Activated T-cell treated with anti-CD3 and anti-CD28 coated beads, Interleukin-2, amount 50 U/mL, for 48 hours (primary cell): ENCODE measurements at regions not wholly inside any gene's neighbourhood (a gene's known extent, or its start where the extent isn't known, plus 50 kb on each side); places are given as distances from the start of the nearest gene placed in this dataset.
A peak's percentile ranks its signal among the peaks of the same experiment; 100 is the strongest.

Experiments used
- DNase-seq, 2 experiments: peaks; one replicate each; pipeline ENCODE4 v3.0.0-alpha.2; 2020

DNA sequence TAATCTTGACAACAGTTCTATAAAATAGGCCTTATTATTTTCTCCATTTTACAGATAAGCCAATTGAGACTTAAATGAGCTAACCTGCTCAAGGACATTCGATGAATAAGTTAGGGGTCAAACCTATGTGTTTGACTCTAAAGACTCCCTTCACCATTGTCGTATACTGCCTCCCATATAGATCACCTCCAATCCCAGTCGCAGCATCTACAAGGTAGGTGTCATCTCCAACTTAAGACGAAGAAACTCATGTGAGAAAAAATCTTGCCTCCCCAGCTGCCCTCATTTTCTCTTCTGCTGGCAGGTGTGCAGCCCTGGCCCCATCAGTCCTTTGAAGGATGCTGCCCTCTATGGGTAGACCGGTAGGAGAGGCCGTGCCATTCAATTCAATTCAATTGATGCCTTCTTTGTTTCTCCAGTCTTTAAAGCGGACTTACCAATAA is 75.2 kb upstream of the SMARCA2 start:
- DNase-seq: peak in 1 of 2 experiments; percentile 44

DNA sequence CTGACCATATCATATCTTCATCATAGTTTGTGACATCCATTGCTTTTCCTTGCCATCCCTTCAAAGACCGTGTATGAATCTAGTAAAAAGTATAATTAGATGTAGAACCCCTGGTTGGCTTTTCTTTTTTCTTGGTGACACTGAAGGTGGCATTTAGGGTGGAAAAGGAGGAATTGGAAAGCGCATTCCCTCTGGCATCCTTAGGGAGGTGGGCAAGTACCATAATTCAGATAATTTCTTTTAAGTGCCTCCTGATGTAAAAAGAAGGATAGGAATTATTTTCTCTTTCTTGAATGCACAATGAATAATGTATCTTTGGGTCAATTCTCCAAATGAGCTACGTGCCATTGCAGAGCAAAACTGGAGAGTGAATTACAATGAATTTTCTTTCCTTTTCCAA is 73.2 kb upstream of the SMARCA2 start:
- no peak for DNase-seq

DNA sequence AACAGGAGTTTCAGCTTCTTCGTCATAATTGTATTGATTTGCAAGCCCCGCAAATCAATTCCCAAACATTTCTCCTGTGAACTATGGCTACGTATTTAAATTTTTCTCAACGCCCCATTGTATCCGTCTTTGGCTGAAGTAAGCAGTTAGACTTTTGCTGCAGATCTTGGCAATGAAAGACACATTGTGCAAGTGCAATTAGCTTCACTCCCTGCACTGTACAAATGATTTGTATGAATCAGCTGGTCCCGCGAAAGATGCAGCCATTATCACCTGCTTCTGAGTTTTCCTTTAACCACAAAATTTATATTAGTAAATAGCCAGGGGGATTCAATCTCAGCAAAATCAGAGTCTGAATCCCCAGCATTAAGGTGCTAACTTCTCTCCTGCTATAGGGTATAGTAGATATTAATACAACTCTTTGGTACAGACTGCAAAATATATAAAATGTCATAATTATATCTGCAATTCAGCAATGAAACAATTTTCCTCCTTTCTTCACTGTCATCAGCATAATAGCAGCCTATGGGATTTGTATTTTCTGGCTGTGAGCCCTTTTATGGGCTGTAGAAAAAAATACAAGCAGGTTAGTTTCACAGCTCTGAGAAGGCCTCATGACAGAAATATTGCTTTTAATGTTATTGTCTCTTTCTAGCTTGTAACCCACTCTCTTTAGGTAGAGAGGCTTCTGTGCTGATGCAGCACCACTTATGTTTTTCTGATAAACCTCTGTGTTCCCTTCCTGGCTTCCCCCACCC is 68.4 kb upstream of the SMARCA2 start:
- no peak for DNase-seq

DNA sequence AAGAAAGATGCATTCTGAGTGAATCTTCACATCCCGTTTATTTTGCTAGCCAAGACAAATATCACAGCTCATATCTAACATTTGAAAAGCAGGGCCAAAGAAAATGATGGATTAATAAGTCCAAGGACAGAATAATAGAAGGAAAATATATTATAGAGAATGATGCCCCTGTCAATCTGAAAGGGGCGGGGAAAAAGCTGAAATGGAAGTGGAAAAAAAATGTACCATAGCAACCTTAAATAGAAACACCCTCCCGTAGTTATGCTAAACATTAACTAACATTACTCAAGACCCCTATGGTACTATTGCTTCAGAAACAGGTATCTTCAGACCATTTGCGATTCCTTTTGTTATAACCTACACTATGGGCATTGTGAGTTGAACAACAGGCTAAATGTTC is 67.7 kb upstream of the SMARCA2 start:
- no peak for DNase-seq

DNA sequence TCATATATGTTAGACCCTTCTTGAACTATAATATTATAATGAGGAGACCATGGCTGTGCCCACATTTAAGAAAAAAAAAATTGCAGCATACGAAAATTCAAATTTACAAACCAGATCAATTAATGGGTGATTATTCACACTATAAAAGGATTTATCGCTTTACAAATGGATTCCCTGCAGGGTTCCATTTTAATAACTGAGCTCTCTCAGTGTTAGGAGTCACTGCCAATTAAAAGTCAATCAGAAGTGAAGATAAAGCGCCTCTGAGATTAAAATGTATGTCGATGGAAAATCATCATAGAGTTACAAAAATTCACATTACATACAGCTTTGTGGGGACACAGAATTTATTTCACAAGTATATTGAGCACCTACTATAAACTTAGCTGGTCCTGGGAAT is 66.6 kb upstream of the SMARCA2 start:
- no peak for DNase-seq

DNA sequence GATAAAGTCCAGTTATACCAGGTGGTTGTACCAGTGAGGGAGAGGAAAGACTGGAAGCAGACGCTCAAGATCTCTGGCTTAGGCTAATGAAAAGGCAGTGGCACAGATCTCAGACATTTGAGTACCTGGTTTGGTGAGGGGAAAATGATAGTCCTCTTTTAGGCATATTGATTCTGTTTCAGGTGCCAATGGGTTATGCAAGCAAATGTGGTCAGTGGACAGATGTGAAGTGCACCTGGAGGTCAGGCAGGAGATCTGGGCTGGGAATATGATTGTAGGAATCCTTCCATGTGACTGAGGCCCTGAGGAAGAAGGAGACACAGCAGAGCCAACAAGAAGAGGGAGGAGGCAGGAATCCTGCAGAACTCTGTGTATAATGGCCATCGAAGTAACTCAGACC is 63.7 kb upstream of the SMARCA2 start:
- no peak for DNase-seq

DNA sequence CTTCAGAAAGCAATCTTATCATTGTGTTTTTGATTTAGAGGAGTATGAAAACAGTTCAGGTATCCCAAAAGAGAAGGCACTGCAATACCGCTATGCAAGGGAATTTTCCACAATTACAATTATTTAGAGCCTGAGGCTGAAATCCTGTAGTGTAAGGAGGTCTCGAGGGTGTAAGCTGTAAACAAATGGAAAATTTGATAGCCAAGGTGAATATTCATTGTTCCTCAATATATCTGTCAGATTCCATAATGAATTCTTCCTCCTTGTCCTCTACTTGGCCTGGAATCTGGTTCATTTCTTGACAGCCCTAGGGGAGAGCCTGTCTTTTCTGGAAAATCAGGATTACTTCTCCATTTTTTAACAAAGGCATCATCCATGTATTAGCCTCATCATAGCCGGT is 63.1 kb upstream of the SMARCA2 start:
- DNase-seq: no peak

DNA sequence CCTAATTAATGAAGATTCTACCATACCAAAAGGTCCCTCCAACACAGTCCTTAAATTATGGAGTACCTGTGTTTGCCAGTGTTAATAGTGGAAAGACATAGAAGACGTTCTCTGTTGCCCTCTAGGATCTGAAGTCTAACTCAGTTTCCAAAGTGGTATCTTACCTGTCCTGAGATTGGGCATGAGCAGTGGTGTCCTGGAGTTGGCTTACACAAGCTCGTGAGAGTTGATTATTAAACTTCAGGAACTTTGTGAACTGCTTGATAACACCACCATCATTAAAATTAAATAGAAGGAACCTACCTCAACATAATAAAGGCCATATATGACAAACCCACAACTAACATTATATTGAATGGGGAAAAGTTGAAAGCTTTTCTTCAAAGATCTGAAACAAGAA is 60.9 kb upstream of the SMARCA2 start:
- DNase-seq: no peak

DNA sequence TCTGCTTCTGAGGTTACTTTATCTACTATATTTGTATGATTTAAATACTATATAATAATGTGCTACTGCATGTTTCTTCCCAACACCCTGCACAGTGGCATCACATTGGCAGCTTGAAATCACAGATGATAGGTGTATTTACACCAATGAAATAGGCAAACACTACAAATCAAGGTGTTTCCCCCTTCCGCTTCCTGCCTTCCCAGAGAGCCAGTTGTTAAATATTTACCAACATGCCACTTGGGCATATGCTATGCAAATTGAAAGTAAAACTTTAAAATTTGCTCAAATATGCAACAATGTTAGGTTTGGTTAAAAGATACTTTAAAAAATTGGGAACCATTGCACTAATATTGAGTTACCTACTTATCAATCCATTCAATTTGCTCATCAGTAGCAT is 58.2 kb upstream of the SMARCA2 start:
- no peak for DNase-seq

DNA sequence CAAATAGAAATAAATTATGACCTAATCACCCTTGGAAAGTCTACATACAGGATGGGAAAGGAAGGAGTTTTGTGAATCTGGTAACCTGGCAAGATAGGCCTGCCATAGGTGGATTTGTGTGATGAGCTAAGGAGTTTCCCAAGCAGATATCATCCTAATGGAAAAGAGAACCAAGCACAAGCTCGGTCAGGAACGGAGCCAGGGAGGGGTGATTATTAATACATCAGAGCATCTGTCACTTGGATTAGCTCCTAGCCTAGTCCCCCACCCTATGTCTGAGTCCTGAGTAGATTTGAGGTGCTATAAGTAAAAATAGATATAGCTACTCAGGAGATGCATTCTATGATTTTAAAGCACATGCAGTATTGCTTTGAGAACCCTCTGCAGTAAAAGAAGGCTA is 57.3 kb upstream of the SMARCA2 start:
- DNase-seq: no peak

DNA sequence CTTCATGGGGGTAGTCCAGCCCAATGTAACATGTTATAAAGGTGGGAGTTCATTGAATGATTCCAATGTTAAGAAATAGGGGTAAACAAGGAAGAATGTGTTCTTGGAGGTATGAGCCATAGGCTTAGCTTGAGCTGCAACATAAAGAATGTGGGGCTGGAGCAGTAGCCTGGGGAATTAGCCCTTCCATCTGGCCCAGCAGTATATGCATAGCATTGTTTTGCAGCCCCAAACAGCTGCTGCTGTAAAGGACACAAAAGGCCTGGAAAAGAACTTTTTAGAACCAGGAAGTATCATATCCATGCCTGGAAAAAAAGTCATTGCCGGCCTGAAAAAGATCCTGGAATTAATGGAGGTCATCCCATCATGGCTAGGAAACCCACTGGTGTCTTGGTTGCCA is 55.8 kb upstream of the SMARCA2 start:
- no peak for DNase-seq

DNA sequence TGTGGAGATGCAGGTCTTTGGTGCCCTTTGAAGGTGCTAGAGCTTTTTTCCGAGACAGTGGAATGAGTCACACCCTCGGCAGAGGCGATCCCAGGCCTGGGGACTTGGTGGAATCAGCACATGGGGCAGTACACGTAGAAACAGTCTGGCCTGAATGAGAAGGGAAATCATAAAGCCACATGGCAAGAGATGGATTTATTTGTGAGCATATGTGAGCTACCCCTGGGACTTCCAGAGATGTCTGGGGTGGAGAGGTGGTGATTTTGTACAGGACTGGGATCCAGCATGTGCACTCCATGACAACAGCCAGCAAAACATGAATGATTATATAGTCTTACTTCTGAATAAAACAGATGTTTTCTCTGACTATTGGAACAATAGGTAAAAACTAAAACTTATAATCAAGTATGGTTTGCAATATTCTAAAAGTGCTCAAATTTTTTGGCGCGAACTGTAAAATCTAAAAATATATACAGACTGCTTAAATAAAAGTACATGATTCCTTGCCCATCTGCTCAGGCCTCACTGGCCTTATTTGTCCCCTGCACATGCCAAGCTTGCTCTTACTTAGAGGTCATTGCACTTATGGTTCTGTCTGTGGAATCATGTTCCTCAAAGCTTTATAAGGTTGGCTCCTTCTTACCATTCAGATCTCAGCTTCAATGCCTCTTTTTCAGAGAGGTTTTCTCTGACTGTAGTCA is 54.7 kb upstream of the SMARCA2 start:
- no peak for DNase-seq

DNA sequence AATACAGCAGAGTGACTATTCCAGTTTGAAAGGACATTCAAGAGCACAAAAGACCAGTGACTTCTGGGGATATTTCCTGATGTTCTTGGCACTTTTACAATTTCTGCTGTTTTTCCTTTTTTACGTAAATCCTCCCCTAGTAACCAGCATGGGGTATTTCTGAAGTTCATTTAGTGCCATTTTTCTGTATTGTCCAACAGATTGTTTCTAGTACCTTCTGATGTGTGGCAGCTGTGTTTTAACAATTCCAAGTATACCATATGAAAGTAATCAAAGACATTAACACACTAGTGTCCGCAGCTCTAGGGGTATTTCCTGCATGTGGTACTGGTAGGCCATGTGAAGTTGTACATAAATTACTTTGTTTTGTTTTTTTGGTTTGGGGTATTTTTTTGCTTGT is 53.0 kb upstream of the SMARCA2 start:
- no peak for DNase-seq

DNA sequence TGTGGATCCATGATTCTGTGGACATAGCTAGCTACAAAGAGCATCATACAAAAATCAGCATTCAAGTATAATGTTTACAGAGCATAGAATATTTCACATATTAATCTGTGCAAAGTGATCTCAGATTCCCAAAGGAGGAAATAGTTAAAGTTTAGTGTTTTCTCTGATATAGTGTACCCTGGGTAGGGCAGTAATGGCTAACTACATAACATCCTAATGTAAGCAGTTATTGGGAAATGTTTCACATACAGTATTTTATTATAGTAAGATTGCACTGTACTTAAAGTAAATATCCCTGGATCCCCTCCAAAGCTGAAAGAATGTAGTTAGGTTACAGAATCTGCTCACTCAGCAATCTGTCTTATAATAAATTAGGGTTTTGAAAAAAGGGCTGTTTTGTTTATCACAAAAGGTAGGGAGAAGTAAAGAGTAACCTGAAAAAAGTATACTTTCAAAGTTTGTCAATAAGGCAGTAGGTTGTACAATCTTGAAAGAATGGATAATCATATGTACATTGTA is 52.5 kb upstream of the SMARCA2 start:
- no peak for DNase-seq

DNA sequence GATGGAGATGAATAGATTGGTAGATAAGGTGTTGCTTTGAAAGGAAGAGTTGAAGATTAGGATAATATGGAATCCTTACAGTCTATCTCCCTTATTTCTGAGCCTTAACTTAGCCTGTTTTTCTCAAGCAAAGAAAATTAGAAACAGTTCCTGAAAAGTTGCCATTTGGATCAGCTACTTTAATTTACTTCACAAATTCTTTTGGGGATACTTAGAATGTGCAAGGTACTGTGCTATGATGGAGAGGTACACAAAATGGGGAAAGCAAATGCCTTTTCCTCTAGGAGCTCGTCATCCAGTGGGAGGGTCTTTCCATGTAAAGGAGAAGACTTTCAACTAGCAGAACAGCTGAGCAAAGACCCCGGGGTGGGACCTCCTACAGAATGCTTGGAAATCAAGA is 51.1 kb upstream of the SMARCA2 start:
- no peak for DNase-seq
